SHP77 (cell line): ENCODE measurements at regions not wholly inside any gene's neighbourhood (a gene's known extent, or its start where the extent isn't known, plus 50 kb on each side); places are given as distances from the start of the nearest gene placed in this dataset.

Source experiments
- DNase-seq, 2 experiments: peaks; one replicate each; lab custom pipeline; 2025; lab: John Stamatoyannopoulos, UW

- DNase-seq = no peak
Observed at GRCh38 chr13:95499811-95500712, 52.5 kb upstream of the CLDN10 start.

GRCh38 chr13:95502216-95502615, 50.3 kb upstream of the CLDN10 start:
- DNase-seq = no peak
